Fibroblast of upper back skin (primary cell): ENCODE measurements at regions not wholly inside any gene's neighbourhood (a gene's known extent, or its start where the extent isn't known, plus 50 kb on each side); places are given as distances from the start of the nearest gene placed in this dataset.
"Not testable (repeated sequence)": the region's sequence is repeated elsewhere in the genome, so short reads cannot be mapped to it uniquely, and the experiment has no call there.

Source experiments
- DNase-seq: peaks from one replicate; pipeline ENCODE4 v3.0.0-alpha.2; 2013

- DNase-seq = peak; percentile 24
These were observed 248.7 kb downstream of the ARHGAP12 start for GRCh38 chr10:31679936-31680335.

GRCh38 chr10:31678575-31679516 lies 249.8 kb downstream of the ARHGAP12 start:
- no peak for DNase-seq

- no peak for DNase-seq
These were observed 250.5 kb downstream of the ARHGAP12 start for GRCh38 chr10:31678139-31678536.

- DNase-seq = no peak
These were observed 251.2 kb downstream of the ARHGAP12 start for GRCh38 chr10:31677195-31678138.

- DNase-seq = no peak
These were observed 252.9 kb downstream of the ARHGAP12 start for GRCh38 chr10:31675726-31676125.

GRCh38 chr10:31669357-31669756 lies 259.3 kb downstream of the ARHGAP12 start:
- no peak for DNase-seq

- no peak for DNase-seq
These were observed 260.3 kb downstream of the ARHGAP12 start for GRCh38 chr10:31668326-31668725.

GRCh38 chr10:31665764-31666279 lies 262.8 kb downstream of the ARHGAP12 start:
- not testable (repeated sequence) for DNase-seq

GRCh38 chr10:31664803-31665202 lies 263.8 kb downstream of the ARHGAP12 start:
- no peak for DNase-seq

GRCh38 chr10:31664071-31664470 lies 264.6 kb downstream of the ARHGAP12 start:
- peak; percentile 71 for DNase-seq

- peak; percentile 30 for DNase-seq
These were observed 268.3 kb downstream of the ARHGAP12 start for GRCh38 chr10:31660300-31660699.

GRCh38 chr10:31659665-31660064 lies 269.0 kb downstream of the ARHGAP12 start:
- DNase-seq = no peak

GRCh38 chr10:31657434-31657872 lies 271.2 kb downstream of the ARHGAP12 start:
- DNase-seq = peak; percentile 25

- DNase-seq = peak; percentile 29
These were observed 271.7 kb downstream of the ARHGAP12 start for GRCh38 chr10:31656851-31657433.

GRCh38 chr10:31652038-31652437 lies 276.6 kb downstream of the ARHGAP12 start:
- no peak for DNase-seq

GRCh38 chr10:31650010-31650409 lies 278.6 kb downstream of the ARHGAP12 start:
- peak; percentile 95 for DNase-seq

GRCh38 chr10:31648966-31649365 lies 279.7 kb downstream of the ARHGAP12 start:
- peak; percentile 38 for DNase-seq

GRCh38 chr10:31647861-31648260 lies 280.8 kb downstream of the ARHGAP12 start:
- no peak for DNase-seq

GRCh38 chr10:31646519-31646918 lies 282.1 kb downstream of the ARHGAP12 start:
- no peak for DNase-seq

- peak; percentile 69 for DNase-seq
These were observed 282.8 kb downstream of the ARHGAP12 start for GRCh38 chr10:31645786-31646185.

GRCh38 chr10:31644931-31645633 lies 283.5 kb downstream of the ARHGAP12 start:
- peak; percentile 49 for DNase-seq

- peak; percentile 29 for DNase-seq
These were observed 286.4 kb downstream of the ARHGAP12 start for GRCh38 chr10:31642281-31642680.
